NT2/D1 (cell line): ENCODE measurements at regions not wholly inside any gene's neighbourhood (a gene's known extent, or its start where the extent isn't known, plus 50 kb on each side); places are given as distances from the start of the nearest gene placed in this dataset.

Experiments
- SUZ12 ChIP-seq: IDR thresholded peaks from 2 replicates; pipeline ENCODE4 v1.6.1; 2011; ENCODE audit not compliant: insufficient read length, insufficient read depth; ENCODE audit errors: extremely low read depth
- YY1 ChIP-seq: IDR thresholded peaks from 2 replicates; pipeline ENCODE4 v1.6.1; 2011; ENCODE audit not compliant: insufficient read length, insufficient read depth

DNA sequence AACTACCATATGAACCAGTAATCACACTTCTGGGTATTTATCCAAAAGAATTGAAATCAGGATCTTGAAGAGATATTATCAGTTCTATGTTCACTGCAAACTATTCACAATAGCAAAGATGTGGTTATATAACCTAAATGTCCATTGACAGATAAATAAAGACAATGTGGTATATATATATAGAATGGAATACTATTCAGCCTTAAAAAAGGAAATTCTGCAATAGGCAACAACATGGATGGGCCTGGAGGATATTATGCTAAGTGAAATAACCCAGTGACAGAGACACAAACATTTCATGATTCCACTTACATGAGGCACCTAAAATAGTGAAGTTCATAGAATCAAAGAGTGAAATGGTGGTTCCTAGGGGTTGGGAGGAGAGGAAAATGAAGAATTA is 90.6 kb upstream of the CDK1 start:
- no peak for TF ChIP-seq YY1
- TF ChIP-seq SUZ12, result no peak
